ENCODE measurements at regions not wholly inside any gene's neighbourhood (a gene's known extent, or its start where the extent isn't known, plus 50 kb on each side); places are given as distances from the start of the nearest gene placed in this dataset.

GRCh38 chr11:80343436-80343835 is 902.6 kb upstream of the TENM4 start:
- no peak for TF ChIP-seq CTCF (IDR thresholded peaks at IDR 0.05)
- no peak for TF ChIP-seq ZFX (IDR thresholded peaks at IDR 0.05; ENCODE audit: borderline replicate concordance)
